Fibroblast of the aortic adventitia (primary cell): ENCODE measurements at regions not wholly inside any gene's neighbourhood (a gene's known extent, or its start where the extent isn't known, plus 50 kb on each side); places are given as distances from the start of the nearest gene placed in this dataset.

Experiments
- DNase-seq: peaks from one replicate; pipeline ENCODE4 v3.0.0-alpha.2; 2010; ENCODE audit warnings: low read depth
- H3K4me3 ChIP-seq: 2 replicates; pipeline ENCODE4 v1.5.1; 2011; ENCODE audit warnings: low read depth, mild to moderate bottlenecking, control low read depth, low read length, moderate library complexity
- CTCF ChIP-seq: IDR thresholded peaks from 2 replicates; pipeline ENCODE4 v1.5.1; 2011; ENCODE audit warnings: mild to moderate bottlenecking, low read length, control low read depth, inconsistent platforms; ENCODE audit not compliant: insufficient read depth

GRCh38 chr5:8034852-8035251 is 165.9 kb downstream of the MTRR start:
- no peak for DNase-seq
- H3K4me3 ChIP-seq: no peak overlapping the region
- TF ChIP-seq CTCF: no peak

DNA sequence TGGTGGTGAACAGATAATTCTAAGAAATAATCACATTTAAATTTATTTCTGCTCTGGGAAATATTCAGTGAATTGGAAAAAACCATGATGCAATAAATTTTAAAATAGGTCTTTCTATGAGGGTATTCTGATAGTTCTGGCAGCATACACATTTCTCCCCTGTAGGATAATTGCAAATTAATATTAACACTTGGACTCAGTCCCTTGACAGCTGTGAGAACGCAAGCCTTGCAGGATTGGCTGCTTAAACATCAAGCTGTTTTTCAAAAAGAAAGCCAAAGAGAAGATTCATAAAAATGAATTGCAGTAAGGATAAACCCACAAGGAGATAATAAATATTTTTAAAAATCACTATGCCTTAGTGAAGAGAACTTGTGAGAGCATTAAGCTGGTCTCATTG is 180.0 kb downstream of the MTRR start:
- H3K4me3 ChIP-seq: no peak overlapping the region
- no peak for TF ChIP-seq CTCF
- DNase-seq: no peak

DNA sequence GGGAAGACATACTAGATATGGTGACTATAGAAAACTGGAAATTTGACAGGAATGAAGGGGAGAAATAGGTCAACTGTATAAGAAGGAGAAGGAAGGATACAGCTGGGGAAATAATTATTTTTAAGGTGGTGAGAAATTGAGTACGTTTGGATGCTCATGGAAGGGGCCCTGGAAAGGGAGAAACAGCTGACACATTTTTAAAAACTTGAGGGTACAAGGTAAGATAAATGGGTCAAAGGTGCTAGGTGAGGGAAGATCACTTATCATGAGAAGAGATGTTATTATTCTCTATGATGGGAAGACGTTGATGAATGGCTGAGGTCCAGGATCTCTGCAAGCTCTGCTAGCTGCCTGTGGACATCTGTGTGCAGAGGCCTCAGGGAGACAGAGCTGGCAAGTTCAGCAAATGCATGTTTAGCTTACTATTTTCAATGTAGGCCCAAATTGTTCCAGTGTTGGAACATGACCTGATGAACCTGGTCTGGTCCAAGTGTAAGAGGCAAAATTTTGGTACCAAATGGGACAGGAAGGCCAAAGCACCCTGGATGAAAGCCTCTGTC is 181.7 kb downstream of the MTRR start:
- DNase-seq: no peak
- no peak overlapping the region for H3K4me3 ChIP-seq
- no peak for TF ChIP-seq CTCF

DNA sequence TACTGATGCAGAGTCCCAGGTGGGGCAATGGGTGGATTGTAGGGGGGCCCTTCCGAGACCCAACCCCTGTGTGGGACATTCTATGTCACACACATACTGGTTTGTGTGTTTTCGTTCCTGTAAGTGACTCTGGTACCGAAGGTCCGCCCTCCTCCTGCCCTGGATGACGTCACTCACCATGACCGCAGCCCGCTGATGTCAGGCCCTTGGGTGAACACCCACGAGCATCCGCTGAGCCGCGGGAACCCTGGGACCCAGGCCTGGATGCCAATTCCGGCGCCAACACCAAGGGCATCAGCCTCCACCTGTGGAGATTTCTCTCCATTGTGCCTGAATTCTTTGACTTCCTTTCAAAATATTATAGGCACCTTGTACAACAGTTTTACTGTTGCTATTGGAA is 184.3 kb downstream of the MTRR start:
- H3K4me3 ChIP-seq: no peak overlapping the region
- no peak for DNase-seq
- no peak for TF ChIP-seq CTCF

DNA sequence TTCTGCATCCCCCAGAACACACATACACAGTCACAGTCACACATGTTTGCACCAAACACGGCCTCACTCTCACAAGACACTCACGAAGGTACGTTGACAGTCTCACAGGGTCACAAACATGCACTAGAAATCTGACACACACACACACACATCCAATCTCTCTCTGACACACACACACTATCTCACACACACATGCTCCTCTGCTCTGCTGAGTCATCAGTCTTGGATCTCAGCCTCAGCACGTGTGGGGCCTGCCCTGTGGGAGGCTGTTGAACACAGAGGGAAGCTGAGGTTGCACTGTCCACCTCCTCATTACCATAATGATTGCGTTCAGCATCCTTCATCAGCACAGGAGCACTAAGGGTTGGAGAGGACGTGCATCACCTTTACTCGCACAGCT is 188.8 kb downstream of the MTRR start:
- H3K4me3 ChIP-seq: no peak overlapping the region
- no peak for DNase-seq
- TF ChIP-seq CTCF: no peak

- no peak for DNase-seq
- TF ChIP-seq CTCF: no peak
- no peak overlapping the region for H3K4me3 ChIP-seq
These were observed 189.8 kb downstream of the MTRR start for GRCh38 chr5:8058616-8059190.

GRCh38 chr5:8059337-8059736 is 190.4 kb downstream of the MTRR start:
- H3K4me3 ChIP-seq: no peak overlapping the region
- TF ChIP-seq CTCF: no peak
- DNase-seq: no peak
